HG03108 (cell line): ENCODE measurements at regions not wholly inside any gene's neighbourhood (a gene's known extent, or its start where the extent isn't known, plus 50 kb on each side); places are given as distances from the start of the nearest gene placed in this dataset.

Experiments
- ATAC-seq: cut with Tn5 transposase; IDR thresholded peaks from one replicate; pipeline ENCODE4 v1.9.1; 2021; ENCODE audit warnings: moderate library complexity; ENCODE audit not compliant: unreplicated experiment

GRCh38 chr2:60002183-60002867 is 551.1 kb downstream of the BCL11A start:
- no peak for ATAC-seq

DNA sequence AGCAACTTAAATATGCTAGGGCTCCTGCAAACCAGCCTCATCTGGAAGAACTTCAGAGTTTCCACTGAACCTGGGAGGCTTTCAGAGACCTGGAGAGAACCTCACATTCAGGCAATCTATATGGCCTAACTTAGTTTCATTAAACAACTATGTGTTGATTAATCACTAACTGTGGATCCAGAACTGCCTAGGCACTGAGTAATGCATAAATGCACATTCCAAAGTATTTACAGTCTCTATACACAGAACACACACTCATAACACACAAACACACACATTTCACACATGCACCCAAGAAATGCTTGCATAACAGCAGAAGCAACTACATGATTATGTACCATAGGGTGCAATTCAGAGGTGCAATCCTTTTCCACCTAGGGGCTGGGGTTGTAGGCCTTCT is 552.8 kb downstream of the BCL11A start:
- no peak for ATAC-seq

- no peak for ATAC-seq
These were observed 555.1 kb downstream of the BCL11A start for GRCh38 chr2:59998324-59998723.

GRCh38 chr2:59997371-59997770 is 556.1 kb downstream of the BCL11A start:
- no peak for ATAC-seq

GRCh38 chr2:59996855-59997254 is 556.6 kb downstream of the BCL11A start:
- ATAC-seq, result no peak

DNA sequence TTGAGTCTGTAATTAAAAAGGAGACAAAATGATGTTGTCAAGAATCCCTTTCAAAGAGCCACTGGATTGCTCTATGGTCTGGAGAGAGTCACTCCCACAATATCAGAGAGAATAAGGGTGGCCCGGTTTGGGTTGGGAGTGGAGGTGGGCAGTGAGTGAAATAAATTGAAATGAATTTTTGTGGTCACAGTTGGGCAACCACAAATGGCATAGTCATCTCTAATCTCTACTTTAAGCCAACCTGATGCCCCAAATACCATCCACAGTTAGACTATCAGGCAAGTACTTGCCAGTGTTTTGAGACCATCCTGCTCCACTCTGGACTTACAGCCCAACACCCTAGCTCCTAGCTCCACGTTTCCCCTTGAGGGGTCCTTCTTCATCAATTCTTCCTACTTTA is 559.7 kb downstream of the BCL11A start:
- no peak for ATAC-seq

- no peak for ATAC-seq
These were observed 565.1 kb downstream of the BCL11A start for GRCh38 chr2:59988341-59988740.

- ATAC-seq, result no peak
These were observed 566.9 kb downstream of the BCL11A start for GRCh38 chr2:59986511-59986910.

GRCh38 chr2:59985923-59986322 is 567.5 kb downstream of the BCL11A start:
- ATAC-seq, result no peak

- no peak for ATAC-seq
These were observed 579.2 kb downstream of the BCL11A start for GRCh38 chr2:59974051-59974766.

- ATAC-seq, result no peak
These were observed 584.3 kb downstream of the BCL11A start for GRCh38 chr2:59969161-59969560.

- ATAC-seq, result no peak
These were observed 585.0 kb downstream of the BCL11A start for GRCh38 chr2:59968441-59968840.

- ATAC-seq, result no peak
These were observed 585.8 kb downstream of the BCL11A start for GRCh38 chr2:59967691-59968090.

GRCh38 chr2:59963157-59963556 is 590.3 kb downstream of the BCL11A start:
- no peak for ATAC-seq

- ATAC-seq, result no peak
These were observed 591.7 kb downstream of the BCL11A start for GRCh38 chr2:59961746-59962145.

- no peak for ATAC-seq
These were observed 593.5 kb downstream of the BCL11A start for GRCh38 chr2:59959944-59960343.

- ATAC-seq, result no peak
These were observed 596.0 kb downstream of the BCL11A start for GRCh38 chr2:59957504-59957903.

DNA sequence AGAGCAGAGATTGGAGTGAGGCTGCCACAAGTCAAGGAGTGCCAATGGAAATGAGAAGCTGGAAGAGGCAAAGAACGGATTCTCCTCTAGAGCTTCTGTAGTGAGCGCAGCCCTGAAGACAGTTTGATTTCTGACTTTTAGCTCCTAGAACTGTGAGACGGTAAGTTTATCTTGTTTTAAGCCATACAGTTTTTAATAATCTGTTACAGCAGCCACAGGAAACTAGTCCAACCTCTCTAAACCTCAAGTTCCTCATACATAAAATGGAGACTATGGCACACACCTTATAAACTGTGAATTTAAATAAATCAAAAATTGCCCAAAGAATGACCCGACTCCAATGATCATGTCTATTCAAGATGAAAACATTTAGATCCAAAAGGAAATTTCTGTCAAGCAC is 596.5 kb downstream of the BCL11A start:
- ATAC-seq, result no peak

DNA sequence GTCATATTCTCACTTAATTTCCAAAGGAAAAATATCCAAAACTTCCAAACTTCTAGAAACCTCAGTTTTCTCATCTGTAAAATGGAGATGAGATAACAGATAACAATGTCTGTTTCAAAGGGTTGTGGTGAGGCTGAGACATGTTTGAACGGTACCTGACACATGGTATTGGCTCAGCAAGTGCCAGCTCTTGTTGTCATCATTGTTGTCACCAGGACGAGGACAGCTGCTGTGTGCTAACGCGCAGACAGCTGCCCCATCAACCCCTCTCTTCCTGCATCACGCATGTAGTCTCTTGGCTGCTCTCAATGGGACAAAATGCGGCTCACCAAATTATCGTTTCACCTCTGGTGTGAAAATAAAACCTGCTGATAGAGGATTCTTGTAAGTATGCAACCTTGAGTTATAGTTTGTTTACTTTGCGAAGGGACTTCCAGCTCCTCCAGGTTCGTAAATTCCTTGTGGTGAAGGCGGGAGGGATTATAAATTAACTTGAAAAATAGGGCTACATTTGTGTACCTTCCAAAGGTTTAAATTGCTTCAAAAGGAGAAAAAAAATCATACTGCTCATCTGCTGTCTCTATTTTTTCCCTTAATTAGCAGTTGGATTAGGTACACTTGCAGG is 605.4 kb downstream of the BCL11A start:
- ATAC-seq, result no peak

GRCh38 chr2:59947209-59947608 is 606.2 kb downstream of the BCL11A start:
- no peak for ATAC-seq

- no peak for ATAC-seq
These were observed 614.2 kb downstream of the BCL11A start for GRCh38 chr2:59939236-59939635.

GRCh38 chr2:59938181-59938580 is 615.3 kb downstream of the BCL11A start:
- no peak for ATAC-seq
